Bronchial epithelial cell (primary cell): ENCODE measurements at regions not wholly inside any gene's neighbourhood (a gene's known extent, or its start where the extent isn't known, plus 50 kb on each side); places are given as distances from the start of the nearest gene placed in this dataset.

ENCODE experiments used
- DNase-seq: peaks from one replicate; pipeline ENCODE4 v3.0.0-alpha.2; 2010; ENCODE audit warnings: low read depth
- FAIRE-seq: peaks from 2 replicates; lab custom pipeline; 2011; peaks lifted over from hg19 to GRCh38; lab: Jason Lieb, UNC
- H3K27me3 ChIP-seq: 2 replicates; pipeline ENCODE4 v1.5.1; 2011; ENCODE audit warnings: low read length; ENCODE audit not compliant: control insufficient read depth, insufficient read depth
- H3K36me3 ChIP-seq: 2 replicates; pipeline ENCODE4 v1.5.1; 2011; ENCODE audit warnings: low read length; ENCODE audit not compliant: control insufficient read depth, insufficient read depth
- H3K4me3 ChIP-seq: 2 replicates; pipeline ENCODE4 v1.5.1; 2011; ENCODE audit warnings: mild to moderate bottlenecking, low read depth, low read length, control low read depth
- TF ChIP-seq, protein P1 (sequence below): IDR thresholded peaks from 2 replicates; pipeline ENCODE4 v1.5.1; 2011; ENCODE audit warnings: mild to moderate bottlenecking, moderate library complexity, low read length, control low read depth, inconsistent platforms; ENCODE audit not compliant: insufficient read depth, severe bottlenecking

DNA sequence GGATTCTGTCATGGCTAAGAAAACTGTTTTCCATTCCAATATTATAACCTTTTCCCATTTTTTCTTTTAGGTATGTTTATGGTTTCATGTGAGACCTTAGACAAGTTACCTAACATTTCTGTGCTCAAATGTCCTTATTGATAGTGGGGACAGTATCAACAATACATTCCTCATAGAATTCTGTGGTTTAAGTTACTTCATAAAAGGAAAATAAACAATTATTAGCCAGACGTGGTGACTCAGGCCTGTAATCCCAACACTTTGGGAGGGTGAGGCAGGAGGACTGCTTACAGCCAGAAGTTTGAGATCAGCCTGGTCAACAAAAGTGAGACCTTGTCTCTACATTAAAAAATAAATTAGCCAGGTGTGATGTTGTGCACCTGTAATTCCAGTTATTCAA is 436.8 kb upstream of the CNTN4 start:
- no peak for FAIRE-seq
- Histone ChIP-seq H3K27me3 (no peaks in the 10 kb centered on the region), H3K36me3 (no peaks in the 10 kb centered on the region), H3K4me3 (no peak overlapping the region)
- TF ChIP-seq, protein P1, sequence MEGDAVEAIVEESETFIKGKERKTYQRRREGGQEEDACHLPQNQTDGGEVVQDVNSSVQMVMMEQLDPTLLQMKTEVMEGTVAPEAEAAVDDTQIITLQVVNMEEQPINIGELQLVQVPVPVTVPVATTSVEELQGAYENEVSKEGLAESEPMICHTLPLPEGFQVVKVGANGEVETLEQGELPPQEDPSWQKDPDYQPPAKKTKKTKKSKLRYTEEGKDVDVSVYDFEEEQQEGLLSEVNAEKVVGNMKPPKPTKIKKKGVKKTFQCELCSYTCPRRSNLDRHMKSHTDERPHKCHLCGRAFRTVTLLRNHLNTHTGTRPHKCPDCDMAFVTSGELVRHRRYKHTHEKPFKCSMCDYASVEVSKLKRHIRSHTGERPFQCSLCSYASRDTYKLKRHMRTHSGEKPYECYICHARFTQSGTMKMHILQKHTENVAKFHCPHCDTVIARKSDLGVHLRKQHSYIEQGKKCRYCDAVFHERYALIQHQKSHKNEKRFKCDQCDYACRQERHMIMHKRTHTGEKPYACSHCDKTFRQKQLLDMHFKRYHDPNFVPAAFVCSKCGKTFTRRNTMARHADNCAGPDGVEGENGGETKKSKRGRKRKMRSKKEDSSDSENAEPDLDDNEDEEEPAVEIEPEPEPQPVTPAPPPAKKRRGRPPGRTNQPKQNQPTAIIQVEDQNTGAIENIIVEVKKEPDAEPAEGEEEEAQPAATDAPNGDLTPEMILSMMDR = no peak
- no peak for DNase-seq

DNA sequence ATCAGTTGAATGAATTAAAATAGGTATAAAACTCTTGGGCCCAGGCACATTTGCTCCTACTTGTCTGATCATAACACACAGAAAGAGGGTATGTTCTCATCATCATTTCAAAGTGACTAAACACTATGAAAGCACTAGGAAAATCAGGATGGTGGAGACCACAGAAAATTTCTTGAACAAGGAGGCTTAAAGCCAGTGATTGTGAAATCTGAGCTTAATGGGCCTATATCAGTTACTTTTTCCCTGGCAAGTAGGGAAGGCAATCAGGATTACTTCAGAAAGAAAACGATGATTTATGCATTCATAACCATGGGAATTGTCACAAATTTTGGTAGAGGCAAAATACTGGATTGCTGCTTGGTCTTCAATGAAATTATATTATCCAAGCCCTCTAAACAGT is 434.4 kb upstream of the CNTN4 start:
- H3K4me3 ChIP-seq = no peak overlapping the region
- no peaks in the 10 kb centered on the region for H3K27me3 ChIP-seq
- DNase-seq (no peak), FAIRE-seq (no peak)
- TF ChIP-seq, protein P1 = no peak
- no peaks in the 10 kb centered on the region for H3K36me3 ChIP-seq

GRCh38 chr3:1666865-1667264 is 431.8 kb upstream of the CNTN4 start:
- Histone ChIP-seq H3K4me3 (no peak overlapping the region), H3K27me3 (no peaks in the 10 kb centered on the region), H3K36me3 (no peaks in the 10 kb centered on the region)
- FAIRE-seq (no peak), DNase-seq (no peak)
- TF ChIP-seq, protein P1 = no peak

DNA sequence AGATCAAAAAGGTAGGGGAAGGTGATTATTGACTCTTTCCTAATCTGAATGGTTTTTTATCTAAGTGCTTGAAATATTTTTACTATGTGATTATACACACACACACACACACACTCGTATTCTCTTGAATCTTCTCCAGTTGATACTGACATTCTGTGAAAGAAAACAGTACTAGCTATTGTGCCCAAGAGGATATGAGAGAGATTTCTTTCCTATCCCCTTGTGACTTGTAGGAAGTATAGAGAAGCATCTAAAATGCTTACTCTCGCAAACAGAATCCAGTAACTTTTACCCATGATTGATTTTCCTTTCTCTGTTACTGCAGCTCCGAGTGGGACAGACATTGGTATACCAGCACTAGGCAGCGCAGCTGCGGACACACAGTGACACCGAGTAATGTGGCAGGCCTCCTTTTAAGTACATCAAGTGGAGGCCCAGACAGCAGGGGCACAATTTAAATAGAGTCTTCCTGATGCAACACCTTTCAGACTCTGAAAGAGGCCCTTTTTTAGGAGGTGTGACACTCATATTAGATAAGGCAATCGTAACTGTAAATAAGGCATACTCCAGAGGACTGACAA is 421.0 kb upstream of the CNTN4 start:
- H3K4me3 ChIP-seq = no peak overlapping the region
- DNase-seq = no peak
- H3K36me3 ChIP-seq = no peaks in the 10 kb centered on the region
- TF ChIP-seq, protein P1 = no peak
- no peaks in the 10 kb centered on the region for H3K27me3 ChIP-seq
- FAIRE-seq = no peak

- Histone ChIP-seq H3K36me3 (no peaks in the 10 kb centered on the region), H3K4me3 (no peak overlapping the region), H3K27me3 (no peaks in the 10 kb centered on the region)
- FAIRE-seq (no peak), DNase-seq (no peak)
- TF ChIP-seq, protein P1 = no peak
Observed at GRCh38 chr3:1692428-1692827, 406.2 kb upstream of the CNTN4 start.

GRCh38 chr3:1693145-1693544 is 405.5 kb upstream of the CNTN4 start:
- TF ChIP-seq, protein P1 = no peak
- FAIRE-seq (no peak), DNase-seq (no peak)
- no peak overlapping the region for H3K4me3 ChIP-seq
- H3K36me3 ChIP-seq = no peaks in the 10 kb centered on the region
- H3K27me3 ChIP-seq = no peaks in the 10 kb centered on the region
